K562 (cell line): ENCODE measurements at regions not wholly inside any gene's neighbourhood (a gene's known extent, or its start where the extent isn't known, plus 50 kb on each side); places are given as distances from the start of the nearest gene placed in this dataset.
A peak's percentile ranks its signal among the peaks of the same experiment; 100 is the strongest.

Experiments
- ARHGAP35 ChIP-seq: fragments of 450-650 bp; IDR thresholded peaks from 2 replicates; pipeline ENCODE4 v1.6.1; 2018; ENCODE audit not compliant: partially characterized antibody
- ARID1B ChIP-seq: fragments of 450-650 bp; IDR thresholded peaks from 2 replicates; pipeline ENCODE4 v1.6.1; 2016; ENCODE audit warnings: antibody characterized with exemption, mild to moderate bottlenecking, inconsistent platforms
- CBX5 ChIP-seq: IDR thresholded peaks from 2 replicates; pipeline ENCODE4 v1.6.1; 2014; ENCODE audit warnings: low read depth, borderline replicate concordance
- CEBPG ChIP-seq, 3 experiments: fragments of 200-800 bp in 1 of 3; sonication (Bioruptor generic) in 1 of 3; sonication (generic) in 1 of 3; formaldehyde crosslinking in 1 of 3; IDR thresholded peaks in 2 of 3; conservative IDR thresholded peaks in 1 of 3; 2 replicates each; pipeline versions ENCODE4 v1.6.1 to v1.8.0; 2016 to 2022; ENCODE audit warnings: missing compliant biosample characterization in 2 of 3, missing genetic modification characterization in 2 of 3, mild to moderate bottlenecking in 1 of 3, missing genetic modification reagents in 1 of 3
- FOXJ3 ChIP-seq: sonication (generic); formaldehyde crosslinking; IDR thresholded peaks from 2 replicates; pipeline ENCODE4 v1.4.0; 2020; ENCODE audit warnings: mild to moderate bottlenecking, missing genetic modification reagents
- IFI16 ChIP-seq: fragments of 250-450 bp; sonication (Bioruptor Pico); IDR thresholded peaks from 2 replicates; pipeline ENCODE4 v2.1.2; 2022; ENCODE audit warnings: mild to moderate bottlenecking, inconsistent platforms
- KDM1A ChIP-seq, 2 experiments: fragments of 450-650 bp; IDR thresholded peaks; 2 replicates each; pipeline ENCODE4 v1.6.1; 2016; ENCODE audit warnings: mild to moderate bottlenecking in 2 of 2
- NCOA1 ChIP-seq: fragments of 450-650 bp; IDR thresholded peaks from 2 replicates; pipeline ENCODE4 v1.6.1; 2016; ENCODE audit warnings: low read depth
- NFXL1 ChIP-seq: fragments of 450-650 bp; formaldehyde crosslinking; IDR thresholded peaks from 2 replicates; pipeline ENCODE4 v1.4.0; 2021; ENCODE audit warnings: mild to moderate bottlenecking
- POU5F1 ChIP-seq: fragments of 150-350 bp; IDR thresholded peaks from 2 replicates; pipeline ENCODE4 v1.6.1; 2014; ENCODE audit warnings: borderline replicate concordance, low read length, low read depth, mild to moderate bottlenecking; ENCODE audit not compliant: partially characterized antibody
- RBM39 ChIP-seq: fragments of 200-400 bp; formaldehyde crosslinking; optimal IDR thresholded peaks from 2 replicates; pipeline ENCODE3; 2018; ENCODE audit warnings: low read depth, low read length
- RFX5 ChIP-seq: IDR thresholded peaks from 2 replicates; pipeline ENCODE4 v1.6.1; 2011; ENCODE audit warnings: low read depth, mild to moderate bottlenecking, improper control_type of control experiment, low read length
- TCF3 ChIP-seq: sonication (generic); formaldehyde crosslinking; IDR thresholded peaks from 2 replicates; pipeline ENCODE4 v1.4.0; 2020; ENCODE audit warnings: mild to moderate bottlenecking, missing genetic modification reagents
- ZBTB9 ChIP-seq: fragments of 450-650 bp; formaldehyde crosslinking; IDR thresholded peaks from 2 replicates; pipeline ENCODE4 v1.4.0; 2020; ENCODE audit warnings: mild to moderate bottlenecking, moderate library complexity
- ZNF24 ChIP-seq: fragments of 450-650 bp; IDR thresholded peaks from 2 replicates; pipeline ENCODE4 v1.6.1; 2016
- ZNF512 ChIP-seq: IDR thresholded peaks from 2 replicates; pipeline ENCODE4 v1.6.1; 2016; ENCODE audit warnings: missing genetic modification characterization, missing compliant biosample characterization
- ZNF584 ChIP-seq: fragments of 200-800 bp; sonication (Bioruptor generic); IDR thresholded peaks from 2 replicates; pipeline ENCODE4 v1.6.1; 2016; ENCODE audit warnings: low read depth, mild to moderate bottlenecking, missing genetic modification characterization, missing compliant biosample characterization
- ZNF592 ChIP-seq: fragments of 450-650 bp; IDR thresholded peaks from 2 replicates; pipeline ENCODE4 v1.6.1; 2017; ENCODE audit warnings: antibody characterized with exemption, mild to moderate bottlenecking
- ZNF766 ChIP-seq: fragments of 200-800 bp; sonication (Bioruptor generic); conservative IDR thresholded peaks from 2 replicates; pipeline ENCODE4 v1.6.1; 2016; ENCODE audit warnings: missing genetic modification characterization, missing compliant biosample characterization

- TF ChIP-seq ZBTB9 (CRISPR knock-in tag) (0 out of 2 replicates have a peak, but pooled peaks have one; percentile 25), ZNF512 (tag) (no peak), ZNF766 (CRISPR knock-in tag) (no peak; the same call in 1 of the 2 replicates), ZNF24 (no peak), ZNF592 (peak; percentile 64), FOXJ3 (CRISPR knock-in tag) (no peak), POU5F1 (no peak), ARHGAP35 (no peak), RFX5 (no peak), KDM1A (IDR thresholded peaks at IDR 0.05) (no peak), RBM39 (no peak), NCOA1 (0 out of 2 replicates have a peak, but pooled peaks have one; percentile 27), CEBPG (CRISPR knock-in tag; IDR thresholded peaks at IDR 0.05) (no peak), CEBPG (tag; conservative IDR thresholded peaks at IDR 0.05 in 1 of 2, IDR thresholded peaks at IDR 0.05 in 1 of 2) (no peak), CBX5 (no peak), TCF3 (CRISPR knock-in tag) (peak; percentile 51), ARID1B (peak; percentile 50), NFXL1 (CRISPR knock-in tag) (no peak), IFI16 (CRISPR knock-in tag) (no peak), ZNF584 (CRISPR knock-in tag) (no peak)
Observed at GRCh38 chr21:38088916-38089762, 167.7 kb upstream of the KCNJ15 start (continued).
